Upper lobe of right lung (tissue), 1 donor: ENCODE measurements at regions not wholly inside any gene's neighbourhood (a gene's known extent, or its start where the extent isn't known, plus 50 kb on each side); places are given as distances from the start of the nearest gene placed in this dataset.

Experiments
- ATAC-seq: fragments of 200-7000 bp; cut with Tn5 transposase; one replicate; pipeline ENCODE4 v1.9.1; 2020; ENCODE audit warnings: mild to moderate bottlenecking, moderate library complexity
- DNase-seq: peaks from one replicate; pipeline ENCODE4 v3.0.0-alpha.2; 2020
- H3K27ac ChIP-seq: fragments of 200-600 bp; one replicate; pipeline ENCODE4 v1.8.0; 2022
- H3K27me3 ChIP-seq: fragments of 200-600 bp; one replicate; pipeline ENCODE4 v1.8.0; 2022; ENCODE audit warnings: mild to moderate bottlenecking
- H3K36me3 ChIP-seq: fragments of 200-600 bp; one replicate; pipeline ENCODE4 v1.8.0; 2022
- H3K4me1 ChIP-seq: fragments of 200-600 bp; one replicate; pipeline ENCODE4 v1.8.0; 2022
- H3K4me3 ChIP-seq: fragments of 200-600 bp; one replicate; pipeline ENCODE4 v1.8.0; 2022; ENCODE audit warnings: mild to moderate bottlenecking
- H3K9me3 ChIP-seq: fragments of 200-600 bp; one replicate; pipeline ENCODE4 v1.8.0; 2022
- CTCF ChIP-seq: fragments of 200-600 bp; IDR thresholded peaks from one replicate; pipeline ENCODE4 v1.8.0; 2022; ENCODE audit warnings: antibody characterized with exemption
- intact Hi-C: fragments of 100-400 bp; cut with DNase I; formaldehyde crosslinking; loops from one replicate; pipeline ENCODE4 v1.11.0; 2022
- donor health status: DM: no; HTN: yes; CAD: no; lungs with severe emphysema.

GRCh38 chr5:4548341-4548740 is 591.8 kb upstream of the ADAMTS16 start:
- ATAC-seq (no peak), DNase-seq (no peak)
- Histone ChIP-seq H3K4me3 (no peak overlapping the region), H3K27ac (no peak overlapping the region), H3K9me3 (no peaks in the 10 kb centered on the region), H3K36me3 (no peaks in the 10 kb centered on the region), H3K4me1 (no peaks in the 10 kb centered on the region), H3K27me3 (no peaks in the 10 kb centered on the region)
- no peak for TF ChIP-seq CTCF
- intact Hi-C loops: no loop called here

- no peaks in the 10 kb centered on the region for H3K27me3 ChIP-seq
- DNase-seq (no peak), ATAC-seq (no peak)
- no peaks in the 10 kb centered on the region for H3K9me3 ChIP-seq
- H3K4me1 ChIP-seq: no peaks in the 10 kb centered on the region
- H3K36me3 ChIP-seq: no peaks in the 10 kb centered on the region
- no peak overlapping the region for H3K4me3 ChIP-seq
- TF ChIP-seq CTCF: no peak
- H3K27ac ChIP-seq: no peak overlapping the region
- intact Hi-C loops: no loop called here
Observed at GRCh38 chr5:4549351-4549750, 590.8 kb upstream of the ADAMTS16 start.

GRCh38 chr5:4551034-4551433 is 589.1 kb upstream of the ADAMTS16 start:
- ATAC-seq: no peak
- Histone ChIP-seq H3K27me3 (no peaks in the 10 kb centered on the region), H3K9me3 (no peaks in the 10 kb centered on the region), H3K36me3 (no peaks in the 10 kb centered on the region), H3K4me1 (no peaks in the 10 kb centered on the region), H3K27ac (no peak overlapping the region), H3K4me3 (no peak overlapping the region)
- no peak for DNase-seq
- TF ChIP-seq CTCF: no peak
- intact Hi-C loops: no loop called here

- no peaks in the 10 kb centered on the region for H3K27me3 ChIP-seq
- ATAC-seq (no peak), DNase-seq (no peak)
- H3K4me1 ChIP-seq: no peaks in the 10 kb centered on the region
- H3K36me3 ChIP-seq: no peaks in the 10 kb centered on the region
- TF ChIP-seq CTCF: no peak
- H3K27ac ChIP-seq: no peak overlapping the region
- H3K4me3 ChIP-seq: no peak overlapping the region
- H3K9me3 ChIP-seq: no peaks in the 10 kb centered on the region
- intact Hi-C loops: no loop called here
Observed at GRCh38 chr5:4553130-4553529, 587.0 kb upstream of the ADAMTS16 start.

GRCh38 chr5:4553978-4554377 is 586.2 kb upstream of the ADAMTS16 start:
- no peaks in the 10 kb centered on the region for H3K9me3 ChIP-seq
- H3K4me1 ChIP-seq: no peaks in the 10 kb centered on the region

More at GRCh38 chr5:4553978-4554377, 586.2 kb upstream of the ADAMTS16 start:
- no peak overlapping the region for H3K27ac ChIP-seq
- no peak overlapping the region for H3K4me3 ChIP-seq
- H3K27me3 ChIP-seq: no peaks in the 10 kb centered on the region
- no peak for ATAC-seq
- no peaks in the 10 kb centered on the region for H3K36me3 ChIP-seq
- DNase-seq: no peak
- no peak for TF ChIP-seq CTCF
- intact Hi-C loops: no loop called here
